ENCODE measurements at regions not wholly inside any gene's neighbourhood (a gene's known extent, or its start where the extent isn't known, plus 50 kb on each side); places are given as distances from the start of the nearest gene placed in this dataset.

GRCh38 chr17:79518585-79519523 lies 92.0 kb downstream of the RBFOX3 start:
- H3K9me3 ChIP-seq (ENCODE audit: control insufficient read depth in 2 of 3, insufficient read depth in 1 of 3, low read length in 3 of 3), result no peaks in the 10 kb centered on the region
- intact Hi-C loops (cut with DNase I), result no loop called here
- H3K4me1 ChIP-seq (ENCODE audit: control insufficient read depth in 2 of 3, insufficient read depth in 2 of 3, low read depth in 1 of 3, low read length in 3 of 3), result no peaks in the 10 kb centered on the region
- H3K27me3 ChIP-seq (ENCODE audit: control insufficient read depth, insufficient read depth, low read length), result peaks cover 6% of the 10 kb centered on the region
- H3K9ac ChIP-seq (ENCODE audit: low read length in 3 of 3), result no peak overlapping the region
- no peak overlapping the region for H3K4me3 ChIP-seq (ENCODE audit: low read length in 3 of 3)
- no peak for TF ChIP-seq CTCF (IDR thresholded peaks at IDR 0.05; ENCODE audit: borderline replicate concordance, extremely low read depth, insufficient read depth)
- no peaks in the 10 kb centered on the region for H3K36me3 ChIP-seq (ENCODE audit: control insufficient read depth in 2 of 3, insufficient read depth in 3 of 3, low read length in 3 of 3)
- no peak for DNase-seq
- FAIRE-seq, result no peak
- H3K27ac ChIP-seq (ENCODE audit: low read depth in 2 of 2, low read length in 2 of 2), result no peak overlapping the region

GRCh38 chr17:79517827-79518584 lies 92.8 kb downstream of the RBFOX3 start:
- H3K4me3 ChIP-seq (ENCODE audit: low read length in 3 of 3), result no peak overlapping the region
- H3K9me3 ChIP-seq (ENCODE audit: control insufficient read depth in 2 of 3, insufficient read depth in 1 of 3, low read length in 3 of 3), result no peaks in the 10 kb centered on the region
- intact Hi-C loops (cut with DNase I), result no loop called here
- H3K36me3 ChIP-seq (ENCODE audit: control insufficient read depth in 2 of 3, insufficient read depth in 3 of 3, low read length in 3 of 3), result no peaks in the 10 kb centered on the region
- no peak overlapping the region for H3K9ac ChIP-seq (ENCODE audit: low read length in 3 of 3)
- peak in 1 of 5 donors; percentile 22 for DNase-seq
- H3K27ac ChIP-seq (ENCODE audit: low read depth in 2 of 2, low read length in 2 of 2), result no peak overlapping the region
- no peaks in the 10 kb centered on the region for H3K4me1 ChIP-seq (ENCODE audit: control insufficient read depth in 2 of 3, insufficient read depth in 2 of 3, low read depth in 1 of 3, low read length in 3 of 3)
- peaks cover 6% of the 10 kb centered on the region for H3K27me3 ChIP-seq (ENCODE audit: control insufficient read depth, insufficient read depth, low read length)
- FAIRE-seq, result no peak
- no peak for TF ChIP-seq CTCF (IDR thresholded peaks at IDR 0.05; ENCODE audit: borderline replicate concordance, extremely low read depth, insufficient read depth)

DNA sequence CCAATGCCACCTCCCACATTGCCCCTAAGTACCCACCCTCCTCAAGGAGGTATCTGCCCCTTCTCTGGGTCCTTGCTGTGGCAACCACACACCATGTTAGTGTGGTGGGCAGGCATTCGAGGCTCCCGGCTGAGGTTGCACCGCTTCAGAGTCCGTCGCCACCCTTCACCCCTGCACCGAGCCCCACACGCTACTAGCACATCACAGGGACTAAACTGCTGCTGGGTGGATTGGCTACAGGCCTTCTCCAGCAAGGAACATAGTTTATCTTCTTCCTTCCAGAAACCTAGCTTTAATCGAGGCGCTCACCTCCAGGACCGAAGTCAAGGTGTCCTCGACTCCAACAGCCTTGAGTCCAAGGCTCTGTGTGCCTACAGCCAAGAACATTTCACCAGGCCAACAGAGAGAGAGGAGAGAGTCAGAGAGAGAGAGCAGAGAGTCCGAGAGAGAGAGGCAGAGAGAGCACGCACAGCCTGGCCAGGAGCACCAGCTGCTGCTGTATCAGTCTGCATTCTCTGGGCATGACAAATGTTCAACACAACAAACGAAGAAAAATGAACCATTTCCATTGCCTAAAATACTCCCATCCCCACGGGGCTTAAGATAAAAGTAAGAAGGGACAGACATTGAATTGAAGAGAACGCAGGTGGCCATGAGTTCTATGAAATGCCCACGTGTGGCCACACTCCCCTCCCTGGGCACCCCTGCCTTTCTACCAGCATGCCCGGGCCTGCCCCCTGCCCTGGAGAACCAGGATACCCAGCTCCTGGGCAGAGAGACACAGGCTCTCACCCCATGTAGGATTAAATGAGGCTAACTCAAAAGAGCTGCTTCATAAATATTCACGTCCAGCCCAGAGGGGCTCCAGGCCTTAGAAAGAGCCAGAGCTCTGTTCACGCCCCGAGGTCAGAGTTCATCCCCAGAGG lies 94.9 kb downstream of the RBFOX3 start:
- H3K4me3 ChIP-seq (ENCODE audit: low read length in 3 of 3), result no peak overlapping the region
- H3K4me1 ChIP-seq (ENCODE audit: control insufficient read depth in 2 of 3, insufficient read depth in 2 of 3, low read depth in 1 of 3, low read length in 3 of 3), result no peaks in the 10 kb centered on the region
- no peak for TF ChIP-seq CTCF (IDR thresholded peaks at IDR 0.05; ENCODE audit: borderline replicate concordance, extremely low read depth, insufficient read depth)
- no peaks in the 10 kb centered on the region for H3K9me3 ChIP-seq (ENCODE audit: control insufficient read depth in 2 of 3, insufficient read depth in 1 of 3, low read length in 3 of 3)
- H3K36me3 ChIP-seq (ENCODE audit: control insufficient read depth in 2 of 3, insufficient read depth in 3 of 3, low read length in 3 of 3), result no peaks in the 10 kb centered on the region
- no peaks in the 10 kb centered on the region for H3K27me3 ChIP-seq (ENCODE audit: control insufficient read depth, insufficient read depth, low read length)
- no peak overlapping the region for H3K9ac ChIP-seq (ENCODE audit: low read length in 3 of 3)
- DNase-seq (no peak), FAIRE-seq (no peak)
- H3K27ac ChIP-seq (ENCODE audit: low read depth in 2 of 2, low read length in 2 of 2), result no peak overlapping the region
- intact Hi-C loops (cut with DNase I), result no loop called here

All from kidney (tissue), 13 donors.